SK-N-SH treated with all-trans-retinoic acid at 6 μM for 48 hours (cell line): ENCODE measurements at regions not wholly inside any gene's neighbourhood (a gene's known extent, or its start where the extent isn't known, plus 50 kb on each side); places are given as distances from the start of the nearest gene placed in this dataset.

Experiments used
- ESRRG ChIP-seq: fragments of 250-450 bp; sonication (Bioruptor Pico); IDR thresholded peaks from 2 replicates; pipeline ENCODE4 v1.6.1; 2021; ENCODE audit warnings: mild to moderate bottlenecking
- GLIS3 ChIP-seq: fragments of 250-450 bp; sonication (Bioruptor Pico); IDR thresholded peaks from 2 replicates; pipeline ENCODE4 v1.5.0; 2020; ENCODE audit warnings: mild to moderate bottlenecking, moderate library complexity
- ISL1 ChIP-seq: fragments of 250-450 bp; sonication (Bioruptor Pico); IDR thresholded peaks from 2 replicates; pipeline ENCODE4 v2.1.2; 2022; ENCODE audit warnings: mild to moderate bottlenecking, moderate library complexity
- PATZ1 ChIP-seq: fragments of 250-450 bp; sonication (Bioruptor Pico); IDR thresholded peaks from 2 replicates; pipeline ENCODE4 v1.8.0; 2020; ENCODE audit warnings: mild to moderate bottlenecking, moderate library complexity, borderline replicate concordance
- PPARA ChIP-seq: fragments of 250-450 bp; sonication (Bioruptor Pico); IDR thresholded peaks from 2 replicates; pipeline ENCODE4 v1.5.0; 2020; ENCODE audit warnings: mild to moderate bottlenecking, borderline replicate concordance
- RARB ChIP-seq: fragments of 250-450 bp; sonication (Bioruptor Pico); IDR thresholded peaks from 2 replicates; pipeline ENCODE4 v1.8.0; 2021; ENCODE audit warnings: mild to moderate bottlenecking, moderate library complexity
- ZC3H10 ChIP-seq: fragments of 250-450 bp; sonication (Bioruptor Pico); IDR thresholded peaks from 2 replicates; pipeline ENCODE4 v1.5.1; 2021; ENCODE audit warnings: mild to moderate bottlenecking, moderate library complexity
- ZFP3 ChIP-seq: fragments of 250-450 bp; sonication (Bioruptor Pico); IDR thresholded peaks from 2 replicates; pipeline ENCODE4 v1.5.0; 2020; ENCODE audit warnings: mild to moderate bottlenecking, moderate library complexity
- ZNF565 ChIP-seq: fragments of 450-650 bp; formaldehyde crosslinking; conservative IDR thresholded peaks from 2 replicates; pipeline ENCODE4 v1.5.0; 2020; ENCODE audit warnings: low read depth, mild to moderate bottlenecking, moderate library complexity
- TF ChIP-seq, protein P1 (sequence below): fragments of 250-450 bp; sonication (Bioruptor Pico); IDR thresholded peaks from 2 replicates; pipeline ENCODE4 v1.5.1; 2021; ENCODE audit warnings: mild to moderate bottlenecking, moderate library complexity
- TF ChIP-seq, protein P2 (sequence below): fragments of 250-450 bp; sonication (Bioruptor Pico); IDR thresholded peaks from 2 replicates; pipeline ENCODE4 v1.8.0; 2021; ENCODE audit warnings: low read depth, mild to moderate bottlenecking, moderate library complexity, borderline replicate concordance

DNA sequence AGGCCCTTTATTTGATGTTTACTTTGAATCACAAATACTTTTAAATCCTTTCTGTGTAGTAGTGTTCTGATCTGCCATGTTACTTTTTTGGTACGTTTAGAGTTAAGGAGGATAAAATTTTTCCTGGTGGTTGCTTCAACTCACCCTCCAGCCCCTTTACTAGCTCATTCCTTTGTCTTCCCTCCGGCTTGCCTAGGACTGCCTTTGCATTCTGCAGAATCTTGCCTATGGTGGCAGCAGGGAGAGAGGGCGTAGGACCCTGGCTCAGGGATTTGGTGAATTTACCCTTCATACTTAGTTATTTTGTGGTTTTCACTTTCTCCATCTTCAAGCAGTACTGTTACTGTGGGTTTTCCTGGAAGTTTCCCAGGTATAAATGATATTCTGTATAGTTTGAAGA is 833.5 kb downstream of the XPNPEP1 start:
- TF ChIP-seq ZFP3 = no peak
- no peak for TF ChIP-seq GLIS3 (CRISPR knock-in tag)
- no peak for TF ChIP-seq ESRRG
- TF ChIP-seq, protein P1, sequence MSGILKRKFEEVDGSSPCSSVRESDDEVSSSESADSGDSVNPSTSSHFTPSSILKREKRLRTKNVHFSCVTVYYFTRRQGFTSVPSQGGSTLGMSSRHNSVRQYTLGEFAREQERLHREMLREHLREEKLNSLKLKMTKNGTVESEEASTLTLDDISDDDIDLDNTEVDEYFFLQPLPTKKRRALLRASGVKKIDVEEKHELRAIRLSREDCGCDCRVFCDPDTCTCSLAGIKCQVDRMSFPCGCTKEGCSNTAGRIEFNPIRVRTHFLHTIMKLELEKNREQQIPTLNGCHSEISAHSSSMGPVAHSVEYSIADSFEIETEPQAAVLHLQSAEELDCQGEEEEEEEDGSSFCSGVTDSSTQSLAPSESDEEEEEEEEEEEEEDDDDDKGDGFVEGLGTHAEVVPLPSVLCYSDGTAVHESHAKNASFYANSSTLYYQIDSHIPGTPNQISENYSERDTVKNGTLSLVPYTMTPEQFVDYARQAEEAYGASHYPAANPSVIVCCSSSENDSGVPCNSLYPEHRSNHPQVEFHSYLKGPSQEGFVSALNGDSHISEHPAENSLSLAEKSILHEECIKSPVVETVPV (CRISPR knock-in tag) = no peak
- TF ChIP-seq ISL1 = no peak
- no peak for TF ChIP-seq PPARA (CRISPR knock-in tag)
- TF ChIP-seq PATZ1 (CRISPR knock-in tag) = no peak
- no peak for TF ChIP-seq ZC3H10
- TF ChIP-seq, protein P2, sequence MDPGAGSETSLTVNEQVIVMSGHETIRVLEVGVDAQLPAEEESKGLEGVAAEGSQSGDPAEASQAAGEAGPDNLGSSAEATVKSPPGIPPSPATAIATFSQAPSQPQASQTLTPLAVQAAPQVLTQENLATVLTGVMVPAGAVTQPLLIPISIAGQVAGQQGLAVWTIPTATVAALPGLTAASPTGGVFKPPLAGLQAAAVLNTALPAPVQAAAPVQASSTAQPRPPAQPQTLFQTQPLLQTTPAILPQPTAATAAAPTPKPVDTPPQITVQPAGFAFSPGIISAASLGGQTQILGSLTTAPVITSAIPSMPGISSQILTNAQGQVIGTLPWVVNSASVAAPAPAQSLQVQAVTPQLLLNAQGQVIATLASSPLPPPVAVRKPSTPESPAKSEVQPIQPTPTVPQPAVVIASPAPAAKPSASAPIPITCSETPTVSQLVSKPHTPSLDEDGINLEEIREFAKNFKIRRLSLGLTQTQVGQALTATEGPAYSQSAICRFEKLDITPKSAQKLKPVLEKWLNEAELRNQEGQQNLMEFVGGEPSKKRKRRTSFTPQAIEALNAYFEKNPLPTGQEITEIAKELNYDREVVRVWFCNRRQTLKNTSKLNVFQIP (CRISPR knock-in tag) = no peak
- TF ChIP-seq ZNF565 = no peak
- no peak for TF ChIP-seq RARB (CRISPR knock-in tag)
